ENCODE measurements at regions not wholly inside any gene's neighbourhood (a gene's known extent, or its start where the extent isn't known, plus 50 kb on each side); places are given as distances from the start of the nearest gene placed in this dataset.

- TF ChIP-seq CTCF (IDR thresholded peaks at IDR 0.05; ENCODE audit: poor library complexity), result no peak
- TF ChIP-seq EZH2 (IDR thresholded peaks at IDR 0.05; ENCODE audit: borderline replicate concordance), result no peak
- no peak for TF ChIP-seq EZH2phosphoT487 (IDR thresholded peaks at IDR 0.05; ENCODE audit: low read depth, severe bottlenecking, unreplicated experiment)
These were observed 594.3 kb upstream of the KLF4 start for GRCh38 chr9:108083796-108084352.
